Mammary epithelial cell (primary cell): ENCODE measurements at regions not wholly inside any gene's neighbourhood (a gene's known extent, or its start where the extent isn't known, plus 50 kb on each side); places are given as distances from the start of the nearest gene placed in this dataset.

Experiments
- EZH2 ChIP-seq: IDR thresholded peaks from 2 replicates; pipeline ENCODE4 v1.6.1; 2012; ENCODE audit warnings: low read length, inconsistent platforms, borderline replicate concordance
- TF ChIP-seq, protein P1 (sequence below), 2 donors: IDR thresholded peaks in 1 of 2; conservative IDR thresholded peaks in 1 of 2; 2 replicates each; pipeline ENCODE4 v1.5.1; 2011 to 2012; ENCODE audit warnings: inconsistent platforms in 2 of 2, low read length in 2 of 2, mild to moderate bottlenecking in 2 of 2, control low read depth in 1 of 2, low read depth in 1 of 2; ENCODE audit not compliant: insufficient read depth in 1 of 2; ENCODE audit errors: extremely low read depth in 1 of 2

DNA sequence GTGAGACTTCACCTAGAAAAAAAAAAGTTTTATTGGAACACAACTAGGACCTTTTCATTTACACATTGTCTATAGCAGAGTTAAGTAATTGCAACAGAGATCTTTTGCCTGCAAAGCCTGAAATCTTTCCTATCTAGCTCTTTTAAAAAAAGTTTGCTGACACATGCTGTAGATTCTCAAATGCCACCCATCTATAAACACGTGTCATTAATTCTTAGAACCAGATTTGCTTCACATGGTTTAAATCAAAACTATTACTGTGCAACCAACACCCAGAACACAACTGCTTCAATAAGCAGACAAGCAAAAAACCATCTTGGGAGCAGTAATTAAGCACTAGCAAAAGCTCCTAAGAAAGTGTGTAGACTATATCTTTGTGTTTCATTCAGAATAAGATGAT is 55.0 kb downstream of the OXSM start:
- TF ChIP-seq, protein P1, sequence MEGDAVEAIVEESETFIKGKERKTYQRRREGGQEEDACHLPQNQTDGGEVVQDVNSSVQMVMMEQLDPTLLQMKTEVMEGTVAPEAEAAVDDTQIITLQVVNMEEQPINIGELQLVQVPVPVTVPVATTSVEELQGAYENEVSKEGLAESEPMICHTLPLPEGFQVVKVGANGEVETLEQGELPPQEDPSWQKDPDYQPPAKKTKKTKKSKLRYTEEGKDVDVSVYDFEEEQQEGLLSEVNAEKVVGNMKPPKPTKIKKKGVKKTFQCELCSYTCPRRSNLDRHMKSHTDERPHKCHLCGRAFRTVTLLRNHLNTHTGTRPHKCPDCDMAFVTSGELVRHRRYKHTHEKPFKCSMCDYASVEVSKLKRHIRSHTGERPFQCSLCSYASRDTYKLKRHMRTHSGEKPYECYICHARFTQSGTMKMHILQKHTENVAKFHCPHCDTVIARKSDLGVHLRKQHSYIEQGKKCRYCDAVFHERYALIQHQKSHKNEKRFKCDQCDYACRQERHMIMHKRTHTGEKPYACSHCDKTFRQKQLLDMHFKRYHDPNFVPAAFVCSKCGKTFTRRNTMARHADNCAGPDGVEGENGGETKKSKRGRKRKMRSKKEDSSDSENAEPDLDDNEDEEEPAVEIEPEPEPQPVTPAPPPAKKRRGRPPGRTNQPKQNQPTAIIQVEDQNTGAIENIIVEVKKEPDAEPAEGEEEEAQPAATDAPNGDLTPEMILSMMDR (conservative IDR thresholded peaks at IDR 0.05 in 1 of 2, IDR thresholded peaks at IDR 0.05 in 1 of 2; ENCODE audit: extremely low read depth in 1 of 2, insufficient read depth in 1 of 2, low read depth in 1 of 2, low read length in 2 of 2): no peak
- TF ChIP-seq EZH2: no peak
